ENCODE measurements at regions not wholly inside any gene's neighbourhood (a gene's known extent, or its start where the extent isn't known, plus 50 kb on each side); places are given as distances from the start of the nearest gene placed in this dataset.

GRCh38 chr4:25982962-25983361, 68.9 kb downstream of the SMIM20 start:
- CTCF ChIA-PET (ENCODE audit: partially characterized antibody): interaction anchor here (0.6 to 1.5 kb wide), 6 partner anchors 9 to 191 kb away, joined by 3 read pairs; no protein-coding TSS in a partner anchor
- H4K91ac ChIP-seq (replicated peaks; ENCODE audit: insufficient read length, low read length): no peak overlapping the region
- H4K20me1 ChIP-seq (replicated peaks in 1 of 2; ENCODE audit: control insufficient read depth in 1 of 2, insufficient read depth in 2 of 2, low read length in 2 of 2): no peaks in the 10 kb centered on the region
- FAIRE-seq (no peak), DNase-seq (ENCODE audit: low read depth in 1 of 2, low spot score in 2 of 2) (no peak)
- H2AFZ ChIP-seq (ENCODE audit: low read length): 0 out of 2 replicates have a peak overlapping the region, but pooled peaks have one; percentile 50
- H2BK12ac ChIP-seq (ENCODE audit: low read depth, low read length): peak overlapping the region; percentile 68; the same call in 1 of the 2 replicates
- H3K4me3 ChIP-seq (ENCODE audit: extremely low read depth in 1 of 4, insufficient read depth in 2 of 4, low read depth in 3 of 4, low read length in 4 of 4): no peak overlapping the region
- no peaks in the 10 kb centered on the region for H3K23me2 ChIP-seq (ENCODE audit: low read depth, low read length)
- H3K36me3 ChIP-seq (ENCODE audit: control insufficient read depth in 2 of 4, insufficient read depth in 4 of 4, low read length in 3 of 4): no peaks in the 10 kb centered on the region
- H2BK120ac ChIP-seq (replicated peaks; ENCODE audit: low read depth, low read length): no peak overlapping the region
- POLR2A ChIA-PET (ENCODE audit: partially characterized antibody): interaction anchor here (0.9 to 2.0 kb wide), 3 partner anchors 13 to 47 kb away, joined by 3 to 6 read pairs (median 5); no protein-coding TSS in a partner anchor
- 86% methylated on average over 7 of the region's 7 CpGs; no CpG with 5 or more reads in 1 of the 2 experiments for WGBS, 2 experiments (ENCODE audit: extremely low coverage in 1 of 2, insufficient coverage in 1 of 2, insufficient read length in 1 of 2, insufficient replicate concordance in 2 of 2, low coverage in 1 of 2, low lambda C conversion rate in 2 of 2, missing lambda C conversion rate in 1 of 2)
- no peak overlapping the region for H3K9ac ChIP-seq (replicated peaks in 1 of 4; ENCODE audit: extremely low read depth in 1 of 4, low read depth in 3 of 4, low read length in 3 of 4)
- H3K79me2 ChIP-seq (ENCODE audit: control insufficient read depth in 1 of 2, insufficient read depth in 2 of 2, low read length in 2 of 2): no peaks in the 10 kb centered on the region
- H3K27me3 ChIP-seq (replicated peaks in 1 of 4; ENCODE audit: control insufficient read depth in 3 of 4, extremely low read depth in 1 of 4, insufficient read depth in 3 of 4, low read length in 3 of 4): no peaks in the 10 kb centered on the region
- H2BK20ac ChIP-seq (ENCODE audit: low read length): no peak overlapping the region
- H2AK5ac ChIP-seq (ENCODE audit: low read depth, low read length): no peak overlapping the region
- no peak overlapping the region for H3K23ac ChIP-seq (ENCODE audit: insufficient read length)
- H3K79me1 ChIP-seq (ENCODE audit: low read depth, low read length): no peaks in the 10 kb centered on the region
- H3K18ac ChIP-seq (ENCODE audit: extremely low read depth, low read length): no peak overlapping the region
- no peak overlapping the region for H4K5ac ChIP-seq (ENCODE audit: insufficient read length, low read depth, low read length)
- no peak overlapping the region for H3K56ac ChIP-seq (replicated peaks; ENCODE audit: insufficient read length, low read depth, low read length)
- H2BK5ac ChIP-seq (ENCODE audit: low read depth, low read length): no peak overlapping the region
- H3K4me2 ChIP-seq (ENCODE audit: insufficient read depth in 1 of 2, low read depth in 2 of 2, low read length in 2 of 2): no peak overlapping the region
- H3K27ac ChIP-seq (ENCODE audit: low read depth, low read length): no peak overlapping the region
- H3K4me1 ChIP-seq (replicated peaks in 1 of 4; ENCODE audit: control insufficient read depth in 3 of 4, insufficient read depth in 4 of 4, low read length in 3 of 4): peaks cover 0 to 3% (median 0%) of the 10 kb centered on the region in 4 experiments; a peak in 3 of 7 replicates
- no peak for TF ChIP-seq NANOG (IDR thresholded peaks at IDR 0.05; ENCODE audit: insufficient read depth, low read depth, low read length, poor library complexity, severe bottlenecking)
- TF ChIP-seq KDM5A (IDR thresholded peaks at IDR 0.05; ENCODE audit: low read length): no peak
- TF ChIP-seq SP1 (IDR thresholded peaks at IDR 0.05; ENCODE audit: low read depth, low read length): no peak
- TF ChIP-seq, protein P1, sequence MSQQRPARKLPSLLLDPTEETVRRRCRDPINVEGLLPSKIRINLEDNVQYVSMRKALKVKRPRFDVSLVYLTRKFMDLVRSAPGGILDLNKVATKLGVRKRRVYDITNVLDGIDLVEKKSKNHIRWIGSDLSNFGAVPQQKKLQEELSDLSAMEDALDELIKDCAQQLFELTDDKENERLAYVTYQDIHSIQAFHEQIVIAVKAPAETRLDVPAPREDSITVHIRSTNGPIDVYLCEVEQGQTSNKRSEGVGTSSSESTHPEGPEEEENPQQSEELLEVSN (IDR thresholded peaks at IDR 0.05): no peak
- no peak for TF ChIP-seq SIRT6 (IDR thresholded peaks at IDR 0.05; ENCODE audit: low read length)
- TF ChIP-seq TCF12 (IDR thresholded peaks at IDR 0.05; ENCODE audit: low read depth, low read length): no peak
- H2BK15ac ChIP-seq (ENCODE audit: low read length): 0 out of 2 replicates have a peak overlapping the region, but pooled peaks have one; percentile 72
- no peak overlapping the region; the same call in 1 of the 2 replicates for H4K8ac ChIP-seq (ENCODE audit: extremely low read depth, insufficient read depth, low read length)
- no peak overlapping the region for H3K14ac ChIP-seq (ENCODE audit: insufficient read length)
- H3K9me3 ChIP-seq (ENCODE audit: insufficient read depth in 2 of 2, low read depth in 1 of 2, low read length in 1 of 2): no peaks in the 10 kb centered on the region
- no peak overlapping the region for H3K4ac ChIP-seq (replicated peaks; ENCODE audit: insufficient read length, low read depth, low read length)

Data from H1 (cell line).